Testis (tissue), 2 donors: ENCODE measurements at regions not wholly inside any gene's neighbourhood (a gene's known extent, or its start where the extent isn't known, plus 50 kb on each side); places are given as distances from the start of the nearest gene placed in this dataset.

Source experiments
- POLR2A ChIP-seq: fragments of 450-650 bp; IDR thresholded peaks from one replicate; pipeline ENCODE4 v1.6.1; 2017; ENCODE audit warnings: antibody characterized with exemption, mild to moderate bottlenecking, moderate library complexity
- TF ChIP-seq, protein P1 (sequence below), 3 experiments: fragments of 450-650 bp in 2 of 3; fragments of 200-600 bp in 1 of 3; sonication (generic) in 1 of 3; IDR thresholded peaks; one replicate each; pipeline ENCODE4 v1.5.1; 2016 to 2019; ENCODE audit warnings: antibody characterized with exemption in 3 of 3, mild to moderate bottlenecking in 2 of 3, moderate library complexity in 1 of 3

DNA sequence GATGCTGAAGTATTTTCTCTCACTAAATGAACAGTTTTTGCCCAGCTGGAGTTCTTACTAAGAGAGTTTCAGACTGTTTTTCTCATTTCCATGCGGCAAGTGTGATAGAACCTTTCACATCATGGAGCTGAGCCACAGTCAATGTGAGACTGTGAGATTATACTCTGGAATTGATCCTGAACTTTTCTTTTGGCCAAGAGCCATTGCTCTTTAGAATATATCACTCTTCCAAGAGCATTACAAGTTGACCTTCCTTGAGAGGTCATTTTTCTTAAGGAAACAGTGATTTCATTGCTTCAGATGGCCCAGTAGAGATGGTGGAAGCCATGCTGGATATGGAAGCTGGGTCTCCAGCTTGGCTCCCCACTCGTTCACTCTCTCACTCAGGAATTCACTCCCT, 212.9 kb upstream of the UMPS start:
- TF ChIP-seq, protein P1, sequence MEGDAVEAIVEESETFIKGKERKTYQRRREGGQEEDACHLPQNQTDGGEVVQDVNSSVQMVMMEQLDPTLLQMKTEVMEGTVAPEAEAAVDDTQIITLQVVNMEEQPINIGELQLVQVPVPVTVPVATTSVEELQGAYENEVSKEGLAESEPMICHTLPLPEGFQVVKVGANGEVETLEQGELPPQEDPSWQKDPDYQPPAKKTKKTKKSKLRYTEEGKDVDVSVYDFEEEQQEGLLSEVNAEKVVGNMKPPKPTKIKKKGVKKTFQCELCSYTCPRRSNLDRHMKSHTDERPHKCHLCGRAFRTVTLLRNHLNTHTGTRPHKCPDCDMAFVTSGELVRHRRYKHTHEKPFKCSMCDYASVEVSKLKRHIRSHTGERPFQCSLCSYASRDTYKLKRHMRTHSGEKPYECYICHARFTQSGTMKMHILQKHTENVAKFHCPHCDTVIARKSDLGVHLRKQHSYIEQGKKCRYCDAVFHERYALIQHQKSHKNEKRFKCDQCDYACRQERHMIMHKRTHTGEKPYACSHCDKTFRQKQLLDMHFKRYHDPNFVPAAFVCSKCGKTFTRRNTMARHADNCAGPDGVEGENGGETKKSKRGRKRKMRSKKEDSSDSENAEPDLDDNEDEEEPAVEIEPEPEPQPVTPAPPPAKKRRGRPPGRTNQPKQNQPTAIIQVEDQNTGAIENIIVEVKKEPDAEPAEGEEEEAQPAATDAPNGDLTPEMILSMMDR (IDR thresholded peaks at IDR 0.05) = no peak
- no peak for TF ChIP-seq POLR2A
